Left lung (tissue), 4 donors: ENCODE measurements at regions not wholly inside any gene's neighbourhood (a gene's known extent, or its start where the extent isn't known, plus 50 kb on each side); places are given as distances from the start of the nearest gene placed in this dataset.

ENCODE experiments used
- ATAC-seq: fragments of 200-7000 bp; cut with Tn5 transposase; one replicate; pipeline ENCODE4 v1.9.1; 2020; ENCODE audit warnings: moderate library complexity
- DNase-seq, 4 donors: peaks; one replicate each; pipeline ENCODE4 v3.0.0-alpha.2; 2013 to 2020
- H3K27ac ChIP-seq, 2 donors: fragments of 200-600 bp; sonication (generic) in 1 of 2; one replicate each; pipeline versions ENCODE4 v1.5.0 to v1.8.0; 2020 to 2021
- H3K27me3 ChIP-seq, 2 donors: fragments of 200-600 bp; sonication (generic) in 1 of 2; one replicate each; pipeline versions ENCODE4 v1.5.0 to v1.8.0; 2020 to 2021
- H3K36me3 ChIP-seq, 2 donors: fragments of 200-600 bp; sonication (generic) in 1 of 2; one replicate each; pipeline versions ENCODE4 v1.5.0 to v1.8.0; 2020 to 2021
- H3K4me1 ChIP-seq, 2 donors: fragments of 200-600 bp; one replicate each; pipeline ENCODE4 v1.8.0; 2021
- H3K4me3 ChIP-seq, 2 donors: fragments of 200-600 bp; sonication (generic) in 1 of 2; one replicate each; pipeline versions ENCODE4 v1.5.0 to v1.8.0; 2020 to 2021; ENCODE audit warnings: mild to moderate bottlenecking in 1 of 2
- H3K9me3 ChIP-seq, 2 donors: fragments of 200-600 bp; sonication (generic) in 1 of 2; one replicate each; pipeline versions ENCODE4 v1.5.0 to v1.8.0; 2020 to 2021
- intact Hi-C, 2 donors: fragments of 100-400 bp; cut with DNase I; formaldehyde crosslinking; loops; one replicate each; pipeline versions ENCODE4 v1.11.2 to v1.14.2; 2022
- TF ChIP-seq, protein P1 (sequence below), 2 donors: fragments of 200-600 bp; sonication (generic) in 1 of 2; IDR thresholded peaks; one replicate each; pipeline versions ENCODE4 v1.5.0 to v1.8.0; 2021; ENCODE audit warnings: antibody characterized with exemption in 2 of 2
- donor health status: DM: no; HTN: yes; CAD: no.
- donor health status: DM: no; HTN: no; CAD: no.

GRCh38 chr2:9057939-9058761 is 54.7 kb upstream of the MBOAT2 start:
- no peak overlapping the region for H3K4me3 ChIP-seq
- H3K27me3 ChIP-seq, result no peaks in the 10 kb centered on the region
- no peaks in the 10 kb centered on the region for H3K9me3 ChIP-seq
- H3K27ac ChIP-seq, result no peak overlapping the region
- DNase-seq (no peak), ATAC-seq (no peak)
- peaks cover 0 to 8% of the 10 kb centered on the region in 2 donors for H3K4me1 ChIP-seq
- intact Hi-C loops, result no loop called here
- TF ChIP-seq, protein P1, sequence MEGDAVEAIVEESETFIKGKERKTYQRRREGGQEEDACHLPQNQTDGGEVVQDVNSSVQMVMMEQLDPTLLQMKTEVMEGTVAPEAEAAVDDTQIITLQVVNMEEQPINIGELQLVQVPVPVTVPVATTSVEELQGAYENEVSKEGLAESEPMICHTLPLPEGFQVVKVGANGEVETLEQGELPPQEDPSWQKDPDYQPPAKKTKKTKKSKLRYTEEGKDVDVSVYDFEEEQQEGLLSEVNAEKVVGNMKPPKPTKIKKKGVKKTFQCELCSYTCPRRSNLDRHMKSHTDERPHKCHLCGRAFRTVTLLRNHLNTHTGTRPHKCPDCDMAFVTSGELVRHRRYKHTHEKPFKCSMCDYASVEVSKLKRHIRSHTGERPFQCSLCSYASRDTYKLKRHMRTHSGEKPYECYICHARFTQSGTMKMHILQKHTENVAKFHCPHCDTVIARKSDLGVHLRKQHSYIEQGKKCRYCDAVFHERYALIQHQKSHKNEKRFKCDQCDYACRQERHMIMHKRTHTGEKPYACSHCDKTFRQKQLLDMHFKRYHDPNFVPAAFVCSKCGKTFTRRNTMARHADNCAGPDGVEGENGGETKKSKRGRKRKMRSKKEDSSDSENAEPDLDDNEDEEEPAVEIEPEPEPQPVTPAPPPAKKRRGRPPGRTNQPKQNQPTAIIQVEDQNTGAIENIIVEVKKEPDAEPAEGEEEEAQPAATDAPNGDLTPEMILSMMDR (IDR thresholded peaks at IDR 0.05), result no peak
- H3K36me3 ChIP-seq, result no peaks in the 10 kb centered on the region

DNA sequence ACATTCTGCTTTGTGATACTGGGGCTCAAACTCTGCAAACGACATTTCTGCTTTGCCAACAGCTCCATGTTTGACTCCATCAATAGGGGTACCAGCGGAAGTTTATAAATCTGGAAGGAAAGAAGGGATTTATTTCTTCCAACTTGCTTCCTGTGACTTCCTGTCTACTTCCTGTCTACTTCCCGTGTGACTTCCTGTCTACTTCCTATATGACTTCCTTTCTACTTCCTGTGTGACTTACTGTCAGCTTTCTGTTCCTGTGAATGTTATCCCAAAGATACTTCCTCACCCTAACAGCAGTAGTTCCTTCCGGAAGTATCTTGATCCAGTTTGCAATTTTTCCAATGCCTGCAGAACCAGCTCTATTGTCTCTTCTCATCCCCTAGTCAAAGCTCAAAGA is 52.0 kb upstream of the MBOAT2 start:
- Histone ChIP-seq H3K4me1 (peaks cover 0 to 13% of the 10 kb centered on the region in 2 donors), H3K9me3 (no peaks in the 10 kb centered on the region), H3K27ac (no peak overlapping the region), H3K27me3 (no peaks in the 10 kb centered on the region), H3K4me3 (no peak overlapping the region), H3K36me3 (no peaks in the 10 kb centered on the region)
- ATAC-seq (no peak), DNase-seq (no peak)
- TF ChIP-seq, protein P1 (IDR thresholded peaks at IDR 0.05), result no peak
- intact Hi-C loops, result no loop called here

GRCh38 chr2:9053534-9053931 is 50.0 kb upstream of the MBOAT2 start:
- Histone ChIP-seq H3K4me3 (no peak overlapping the region), H3K27me3 (no peaks in the 10 kb centered on the region), H3K36me3 (no peaks in the 10 kb centered on the region), H3K9me3 (no peaks in the 10 kb centered on the region), H3K4me1 (peaks cover 0 to 13% of the 10 kb centered on the region in 2 donors), H3K27ac (peak overlapping the region in 1 of 2 donors; percentile 70)
- no peak for DNase-seq
- no peak for ATAC-seq
- TF ChIP-seq, protein P1 (IDR thresholded peaks at IDR 0.05), result no peak
- intact Hi-C loops, result no loop called here
